Neuronal stem cell (in vitro differentiated cells): ENCODE measurements at regions not wholly inside any gene's neighbourhood (a gene's known extent, or its start where the extent isn't known, plus 50 kb on each side); places are given as distances from the start of the nearest gene placed in this dataset.

Source experiments
- DNase-seq: peaks from one replicate; pipeline ENCODE4 v3.0.0-alpha.2; 2013; ENCODE audit warnings: low spot score
- H2AFZ ChIP-seq: one replicate; pipeline ENCODE4 v1.6.1; 2013; ENCODE audit warnings: mild to moderate bottlenecking, low read length, inconsistent platforms
- H2AK5ac ChIP-seq: 2 replicates; pipeline ENCODE4 v1.6.1; 2013; ENCODE audit warnings: low read depth, mild to moderate bottlenecking, inconsistent platforms, low read length, moderate library complexity, mixed read lengths
- H2BK120ac ChIP-seq: 2 replicates; pipeline ENCODE4 v1.6.1; 2013; ENCODE audit warnings: low read depth, mild to moderate bottlenecking, inconsistent platforms, low read length, moderate library complexity, mixed read lengths
- H2BK12ac ChIP-seq: one replicate; pipeline ENCODE4 v1.6.1; 2013; ENCODE audit warnings: low read length, inconsistent platforms
- H2BK15ac ChIP-seq: 2 replicates; pipeline ENCODE4 v1.6.1; 2013; ENCODE audit warnings: mild to moderate bottlenecking, low read length, inconsistent platforms, mixed read lengths
- H2BK5ac ChIP-seq: one replicate; pipeline ENCODE4 v1.6.1; 2013; ENCODE audit warnings: inconsistent platforms, mild to moderate bottlenecking, low read length, moderate library complexity
- H3K14ac ChIP-seq: one replicate; pipeline ENCODE4 v1.6.1; 2013; ENCODE audit warnings: low read length, inconsistent platforms
- H3K18ac ChIP-seq: 2 replicates; pipeline ENCODE4 v1.6.1; 2013; ENCODE audit warnings: low read length, inconsistent platforms
- H3K23ac ChIP-seq: 2 replicates; pipeline ENCODE4 v1.6.1; 2013; ENCODE audit warnings: low read depth, mild to moderate bottlenecking, mixed read lengths, low read length, inconsistent platforms; ENCODE audit not compliant: poor library complexity
- H3K27ac ChIP-seq: replicated peaks from 3 replicates; pipeline ENCODE4 v1.5.1; 2013; ENCODE audit warnings: low read length, inconsistent platforms
- H3K27me3 ChIP-seq, 3 experiments: 2 replicates each; pipeline ENCODE4 v1.6.1; 2013; ENCODE audit warnings: low read length in 3 of 3, mild to moderate bottlenecking in 2 of 3, inconsistent platforms in 1 of 3, low read depth in 1 of 3, mixed read lengths in 1 of 3, moderate library complexity in 1 of 3; ENCODE audit not compliant: control insufficient read depth in 3 of 3, insufficient read depth in 3 of 3
- H3K36me3 ChIP-seq, 2 donors: replicated peaks in 1 of 2; 2 replicates each; pipeline ENCODE4 v1.6.1; 2013; ENCODE audit warnings: low read length in 2 of 2; ENCODE audit not compliant: control insufficient read depth in 2 of 2, insufficient read depth in 2 of 2
- H3K4ac ChIP-seq: 2 replicates; pipeline ENCODE4 v1.6.1; 2013; ENCODE audit warnings: inconsistent platforms, mild to moderate bottlenecking, low read length, moderate library complexity
- H3K4me1 ChIP-seq, 2 donors: 1 replicate in 1 of 2; 2 replicates in 1 of 2; pipeline ENCODE4 v1.6.1; 2013; ENCODE audit warnings: low read length in 2 of 2, low read depth in 1 of 2; ENCODE audit not compliant: control insufficient read depth in 2 of 2, insufficient read depth in 1 of 2
- H3K4me2 ChIP-seq: one replicate; pipeline ENCODE4 v1.6.1; 2013; ENCODE audit warnings: mild to moderate bottlenecking, low read length, inconsistent platforms; ENCODE audit not compliant: insufficient read depth, poor library complexity, severe bottlenecking
- H3K4me3 ChIP-seq, 2 donors: 2 replicates each; pipeline ENCODE4 v1.5.1; 2013; ENCODE audit warnings: low read length in 2 of 2, mild to moderate bottlenecking in 2 of 2, inconsistent platforms in 1 of 2, moderate library complexity in 1 of 2
- H3K79me1 ChIP-seq: one replicate; pipeline ENCODE4 v1.6.1; 2013; ENCODE audit warnings: low read depth, mild to moderate bottlenecking, inconsistent platforms, low read length, moderate library complexity
- H3K9ac ChIP-seq: one replicate; pipeline ENCODE4 v1.6.1; 2013; ENCODE audit warnings: mild to moderate bottlenecking, low read depth, low read length, inconsistent platforms; ENCODE audit not compliant: poor library complexity
- H3K9me3 ChIP-seq, 2 donors: replicated peaks in 1 of 2; 2 replicates each; pipeline versions ENCODE3 to v1.6.1; 2013; ENCODE audit warnings: low read length in 2 of 2, mild to moderate bottlenecking in 2 of 2, inconsistent platforms in 1 of 2, low read depth in 1 of 2, mixed read lengths in 1 of 2, moderate library complexity in 1 of 2; ENCODE audit not compliant: control insufficient read depth in 2 of 2, insufficient read depth in 1 of 2
- H4K8ac ChIP-seq: one replicate; pipeline ENCODE4 v1.6.1; 2013; ENCODE audit warnings: low read depth, mild to moderate bottlenecking, inconsistent platforms, low read length, moderate library complexity
- H4K91ac ChIP-seq: one replicate; pipeline ENCODE4 v1.6.1; 2013; ENCODE audit warnings: low read length, low read depth, mild to moderate bottlenecking, inconsistent platforms; ENCODE audit not compliant: poor library complexity
- WGBS, 2 donors: extraction: QIAGEN DNeasy Blood & Tissue Kit; methylation state at CpG; one replicate each; pipeline ENCODE4 v1.1.7; 2013; ENCODE audit warnings: missing lambda C conversion rate in 2 of 2, mixed read lengths in 1 of 2; ENCODE audit not compliant: insufficient read length in 2 of 2, insufficient replicate concordance in 1 of 2; ENCODE audit errors: extremely low coverage in 2 of 2; 5-methylcytosine and 5-hydroxymethylcytosine counted together

DNA sequence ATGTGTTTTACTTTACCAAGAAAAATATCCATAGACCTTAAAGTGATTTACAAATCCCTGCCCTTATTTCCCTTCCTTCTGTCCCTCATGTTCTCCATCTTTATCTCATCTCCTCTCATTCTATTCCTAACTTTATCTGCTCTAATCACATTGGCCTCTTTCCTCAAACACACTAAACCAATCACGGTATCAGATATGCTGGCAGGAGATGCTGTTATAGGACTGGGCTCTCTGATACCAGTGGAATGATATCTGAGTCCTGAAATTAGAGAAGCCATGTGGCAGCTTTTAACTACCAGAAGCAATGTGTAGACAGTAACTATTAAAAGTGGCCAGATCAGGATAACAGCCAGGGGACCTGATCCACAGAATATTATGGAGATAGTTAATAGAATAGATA lies 49.9 kb upstream of the GIMD1 start:
- no peak overlapping the region for H2AK5ac ChIP-seq
- WGBS, 2 donors, result no CpG with 5 or more reads among the region's 1 CpG
- H3K4me1 ChIP-seq, result no peaks in the 10 kb centered on the region
- H2BK12ac ChIP-seq, result no peak overlapping the region
- H3K23ac ChIP-seq, result no peak overlapping the region
- H3K18ac ChIP-seq, result no peak overlapping the region
- DNase-seq, result no peak
- H3K36me3 ChIP-seq, result no peaks in the 10 kb centered on the region
- H2BK15ac ChIP-seq, result no peak overlapping the region
- no peak overlapping the region for H4K8ac ChIP-seq
- H3K4ac ChIP-seq, result no peak overlapping the region
- no peak overlapping the region for H2BK5ac ChIP-seq
- H3K27ac ChIP-seq, result no peak overlapping the region
- no peaks in the 10 kb centered on the region for H3K27me3 ChIP-seq
- H2BK120ac ChIP-seq, result no peak overlapping the region
- no peak overlapping the region for H3K4me2 ChIP-seq
- no peaks in the 10 kb centered on the region for H3K9me3 ChIP-seq
- H3K9ac ChIP-seq, result no peak overlapping the region
- no peaks in the 10 kb centered on the region for H3K79me1 ChIP-seq
- H2AFZ ChIP-seq, result no peak overlapping the region
- H3K14ac ChIP-seq, result no peak overlapping the region
- H3K4me3 ChIP-seq, result no peak overlapping the region
- H4K91ac ChIP-seq, result no peak overlapping the region
